Tibial artery (tissue), 4 donors: ENCODE measurements at regions not wholly inside any gene's neighbourhood (a gene's known extent, or its start where the extent isn't known, plus 50 kb on each side); places are given as distances from the start of the nearest gene placed in this dataset.

Experiments used
- DNase-seq, 2 donors: peaks; one replicate each; pipeline ENCODE4 v3.0.0-alpha.2; 2019
- H3K27ac ChIP-seq, 2 donors: fragments of 200-600 bp; sonication (generic) in 1 of 2; 1 replicate in 1 of 2; 2 replicates in 1 of 2; pipeline ENCODE4 v1.5.1; 2018 to 2019; ENCODE audit warnings: mild to moderate bottlenecking in 1 of 2
- H3K27me3 ChIP-seq, 2 donors: fragments of 200-600 bp; sonication (generic) in 1 of 2; one replicate each; pipeline versions ENCODE4 v1.5.1 to v1.6.0; 2016 to 2019
- H3K36me3 ChIP-seq, 3 donors: fragments of 200-600 bp; sonication (generic) in 2 of 3; one replicate each; pipeline ENCODE4 v1.5.1; 2016 to 2019; ENCODE audit warnings: mild to moderate bottlenecking in 2 of 3
- H3K4me1 ChIP-seq, 4 donors: fragments of 200-600 bp; sonication (generic) in 2 of 4; 1 replicate in 3 of 4; 2 replicates in 1 of 4; pipeline ENCODE4 v1.5.1; 2016 to 2019
- H3K4me3 ChIP-seq, 2 donors: fragments of 200-600 bp; sonication (generic) in 1 of 2; 1 replicate in 1 of 2; 2 replicates in 1 of 2; pipeline ENCODE4 v1.5.1; 2018 to 2019; ENCODE audit warnings: mild to moderate bottlenecking in 2 of 2
- H3K9me3 ChIP-seq, 3 donors: fragments of 200-600 bp; sonication (generic) in 1 of 3; one replicate each; pipeline ENCODE4 v1.5.1; 2016 to 2019
- CTCF ChIP-seq, 2 experiments: fragments of 200-600 bp in 1 of 2; fragments of 450-650 bp in 1 of 2; IDR thresholded peaks; one replicate each; pipeline ENCODE4 v1.5.1; 2017 to 2019; ENCODE audit warnings: antibody characterized with exemption in 2 of 2, mild to moderate bottlenecking in 1 of 2, moderate library complexity in 1 of 2
- intact Hi-C: fragments of 100-400 bp; cut with DNase I; formaldehyde crosslinking; loops from one replicate; pipeline ENCODE4 v1.15.0; 2023; ENCODE audit warnings: low total_unique reads

- no peak for TF ChIP-seq CTCF (IDR thresholded peaks at IDR 0.05)
- Histone ChIP-seq H3K27me3 (peaks cover 0 to 16% of the 10 kb centered on the region in 2 donors), H3K36me3 (no peaks in the 10 kb centered on the region), H3K4me1 (no peaks in the 10 kb centered on the region), H3K4me3 (no peak overlapping the region), H3K27ac (no peak overlapping the region), H3K9me3 (no peaks in the 10 kb centered on the region)
- intact Hi-C loops: no loop called here
- DNase-seq: peak in 1 of 2 donors; percentile 34
Observed at GRCh38 chr22:49523374-49524008, 304.2 kb downstream of the BRD1 start.

GRCh38 chr22:49522582-49523373 lies 304.9 kb downstream of the BRD1 start:
- no peak overlapping the region for H3K4me3 ChIP-seq
- TF ChIP-seq CTCF (IDR thresholded peaks at IDR 0.05): no peak
- DNase-seq: peak in 1 of 2 donors; percentile 11
- H3K4me1 ChIP-seq: no peaks in the 10 kb centered on the region
- H3K36me3 ChIP-seq: no peaks in the 10 kb centered on the region
- no peak overlapping the region for H3K27ac ChIP-seq
- peaks cover 0 to 24% of the 10 kb centered on the region in 2 donors for H3K27me3 ChIP-seq
- no peaks in the 10 kb centered on the region for H3K9me3 ChIP-seq
- intact Hi-C loops: no loop called here

- no peaks in the 10 kb centered on the region for H3K36me3 ChIP-seq
- intact Hi-C loops: no loop called here
- H3K9me3 ChIP-seq: no peaks in the 10 kb centered on the region
- H3K4me1 ChIP-seq: no peaks in the 10 kb centered on the region
- H3K27me3 ChIP-seq: peaks cover 0 to 24% of the 10 kb centered on the region in 2 donors
- no peak overlapping the region for H3K4me3 ChIP-seq
- no peak for DNase-seq
- H3K27ac ChIP-seq: no peak overlapping the region
- TF ChIP-seq CTCF (IDR thresholded peaks at IDR 0.05): no peak
Observed at GRCh38 chr22:49521787-49522224, 305.9 kb downstream of the BRD1 start.

- Histone ChIP-seq H3K27ac (no peak overlapping the region), H3K27me3 (peaks cover 0 to 24% of the 10 kb centered on the region in 2 donors), H3K36me3 (no peaks in the 10 kb centered on the region), H3K9me3 (no peaks in the 10 kb centered on the region), H3K4me1 (no peaks in the 10 kb centered on the region), H3K4me3 (no peak overlapping the region)
- intact Hi-C loops: no loop called here
- no peak for DNase-seq
- no peak for TF ChIP-seq CTCF (IDR thresholded peaks at IDR 0.05)
Observed at GRCh38 chr22:49519117-49519737, 308.4 kb downstream of the BRD1 start.

GRCh38 chr22:49518436-49518970 lies 309.2 kb downstream of the BRD1 start:
- H3K27ac ChIP-seq: no peak overlapping the region
- H3K36me3 ChIP-seq: no peaks in the 10 kb centered on the region
- peaks cover 0 to 24% of the 10 kb centered on the region in 2 donors for H3K27me3 ChIP-seq
- no peak overlapping the region for H3K4me3 ChIP-seq
- DNase-seq: no peak
- H3K4me1 ChIP-seq: no peaks in the 10 kb centered on the region
- intact Hi-C loops: no loop called here
- TF ChIP-seq CTCF (IDR thresholded peaks at IDR 0.05): no peak
- no peaks in the 10 kb centered on the region for H3K9me3 ChIP-seq
